ENCODE measurements at regions not wholly inside any gene's neighbourhood (a gene's known extent, or its start where the extent isn't known, plus 50 kb on each side); places are given as distances from the start of the nearest gene placed in this dataset.

- no peak for TF ChIP-seq TAF1 (IDR thresholded peaks at IDR 0.05; ENCODE audit: low read depth, low read length)
- TF ChIP-seq POLR2A (IDR thresholded peaks at IDR 0.05; ENCODE audit: low read depth, low read length), result no peak
- no peak for TF ChIP-seq POLR2AphosphoS5 (IDR thresholded peaks at IDR 0.05; ENCODE audit: low read depth, low read length)
Observed at GRCh38 chr18:34311468-34311867, 86.8 kb upstream of the NOL4 start.

All from GM12891 (cell line).